Calu3 (cell line): ENCODE measurements at regions not wholly inside any gene's neighbourhood (a gene's known extent, or its start where the extent isn't known, plus 50 kb on each side); places are given as distances from the start of the nearest gene placed in this dataset.

Source experiments
- BruUV-seq: library from RNA; stranded (reverse); fragments of 400-500 nt; replicated peaks from 2 replicates; lab custom pipeline; 2021; lab: Mats Ljungman, UMichigan
- CTCF ChIA-PET: fragments of 300-600 bp; sonication (Branson Sonifier 250); formaldehyde crosslinking; loops from one replicate; lab custom pipeline; 2022; ENCODE audit warnings: antibody characterized with exemption; lab: Charles Lee
- DNase-seq: peaks from one replicate; pipeline ENCODE4 v3.0.0; 2022
- H3K27ac Mint-ChIP-seq: one replicate; pipeline ENCODE4 v1.8.0; 2022; ENCODE audit warnings: mixed read lengths; ENCODE audit not compliant: unreplicated experiment
- H3K27me3 Mint-ChIP-seq: one replicate; pipeline ENCODE4 v1.8.0; 2022; ENCODE audit warnings: mixed read lengths; ENCODE audit not compliant: unreplicated experiment
- H3K36me3 Mint-ChIP-seq: one replicate; pipeline ENCODE4 v1.8.0; 2022; ENCODE audit warnings: mild to moderate bottlenecking, moderate library complexity, mixed read lengths; ENCODE audit not compliant: insufficient read depth, unreplicated experiment
- H3K4me1 Mint-ChIP-seq: one replicate; pipeline ENCODE4 v1.8.0; 2022; ENCODE audit warnings: mild to moderate bottlenecking, low read depth, mixed read lengths; ENCODE audit not compliant: unreplicated experiment
- H3K4me3 Mint-ChIP-seq: one replicate; pipeline ENCODE4 v1.8.0; 2022; ENCODE audit warnings: mild to moderate bottlenecking, low read depth, moderate library complexity, mixed read lengths; ENCODE audit not compliant: unreplicated experiment
- H3K9me3 Mint-ChIP-seq: one replicate; pipeline ENCODE4 v1.8.0; 2022; ENCODE audit warnings: low read depth, mixed read lengths; ENCODE audit not compliant: unreplicated experiment
- intact Hi-C: fragments of 100-400 bp; cut with micrococcal nuclease; formaldehyde crosslinking; loops from one replicate; pipeline ENCODE4 v1.10.0; 2022; ENCODE audit not compliant: unreplicated experiment
- TF ChIP-seq, protein P1 (sequence below): fragments of 200-600 bp; IDR thresholded peaks from one replicate; pipeline ENCODE4 v1.8.0; 2022; ENCODE audit warnings: antibody characterized with exemption; ENCODE audit not compliant: unreplicated experiment

DNA sequence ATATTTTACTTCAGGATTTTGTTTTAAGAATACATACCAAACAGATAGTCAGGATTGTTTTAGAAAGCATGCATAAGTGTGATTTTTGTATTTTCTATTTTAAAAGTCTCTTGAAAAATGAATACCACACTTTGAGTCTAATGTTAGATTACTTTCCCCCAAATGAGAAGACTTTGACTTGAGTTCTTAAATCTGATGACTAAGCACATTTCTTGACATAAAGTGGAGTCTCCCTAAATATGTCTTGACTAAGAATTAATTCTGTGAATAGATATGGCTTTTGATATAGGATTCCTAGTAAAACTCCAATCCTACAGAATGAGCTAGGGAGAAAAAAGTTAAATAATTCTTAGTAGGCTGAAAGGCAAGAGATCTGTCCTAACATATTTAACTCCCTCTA lies 624.2 kb upstream of the SPRY2 start:
- Mint-ChIP-seq H3K27ac (no peak overlapping the region), H3K4me3 (no peak overlapping the region), H3K9me3 (no peaks in the 10 kb centered on the region), H3K4me1 (no peaks in the 10 kb centered on the region), H3K27me3 (no peaks in the 10 kb centered on the region), H3K36me3 (no peaks in the 10 kb centered on the region)
- CTCF ChIA-PET, result no interaction called here
- BruUV-seq, result no TSS peak
- TF ChIP-seq, protein P1, sequence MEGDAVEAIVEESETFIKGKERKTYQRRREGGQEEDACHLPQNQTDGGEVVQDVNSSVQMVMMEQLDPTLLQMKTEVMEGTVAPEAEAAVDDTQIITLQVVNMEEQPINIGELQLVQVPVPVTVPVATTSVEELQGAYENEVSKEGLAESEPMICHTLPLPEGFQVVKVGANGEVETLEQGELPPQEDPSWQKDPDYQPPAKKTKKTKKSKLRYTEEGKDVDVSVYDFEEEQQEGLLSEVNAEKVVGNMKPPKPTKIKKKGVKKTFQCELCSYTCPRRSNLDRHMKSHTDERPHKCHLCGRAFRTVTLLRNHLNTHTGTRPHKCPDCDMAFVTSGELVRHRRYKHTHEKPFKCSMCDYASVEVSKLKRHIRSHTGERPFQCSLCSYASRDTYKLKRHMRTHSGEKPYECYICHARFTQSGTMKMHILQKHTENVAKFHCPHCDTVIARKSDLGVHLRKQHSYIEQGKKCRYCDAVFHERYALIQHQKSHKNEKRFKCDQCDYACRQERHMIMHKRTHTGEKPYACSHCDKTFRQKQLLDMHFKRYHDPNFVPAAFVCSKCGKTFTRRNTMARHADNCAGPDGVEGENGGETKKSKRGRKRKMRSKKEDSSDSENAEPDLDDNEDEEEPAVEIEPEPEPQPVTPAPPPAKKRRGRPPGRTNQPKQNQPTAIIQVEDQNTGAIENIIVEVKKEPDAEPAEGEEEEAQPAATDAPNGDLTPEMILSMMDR, result no peak
- no peak for DNase-seq
- intact Hi-C loops, result no loop called here

DNA sequence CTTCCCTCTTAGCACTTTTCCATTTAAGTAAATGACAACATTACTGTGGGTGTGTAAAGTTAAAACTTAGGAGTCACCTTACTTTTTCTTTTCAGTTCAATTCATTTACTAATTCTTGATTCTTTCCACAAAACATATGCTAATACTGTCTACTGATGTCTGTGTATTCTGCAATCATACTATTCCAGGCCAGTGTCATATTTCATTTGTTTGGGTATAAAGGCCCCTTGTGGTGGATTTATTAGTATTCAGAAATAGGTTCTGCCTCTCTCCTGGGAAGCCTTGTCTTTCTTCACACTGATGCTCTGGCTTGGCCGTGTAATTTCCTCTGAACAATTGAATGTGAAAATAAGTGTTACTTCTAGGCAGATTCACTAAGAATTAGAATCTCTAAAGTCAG lies 621.9 kb upstream of the SPRY2 start:
- intact Hi-C loops, result no loop called here
- Mint-ChIP-seq H3K4me1 (no peaks in the 10 kb centered on the region), H3K27me3 (no peaks in the 10 kb centered on the region), H3K4me3 (no peak overlapping the region), H3K36me3 (no peaks in the 10 kb centered on the region), H3K27ac (no peak overlapping the region), H3K9me3 (no peaks in the 10 kb centered on the region)
- CTCF ChIA-PET, result no interaction called here
- BruUV-seq, result no TSS peak
- no peak for DNase-seq
- TF ChIP-seq, protein P1, result no peak

DNA sequence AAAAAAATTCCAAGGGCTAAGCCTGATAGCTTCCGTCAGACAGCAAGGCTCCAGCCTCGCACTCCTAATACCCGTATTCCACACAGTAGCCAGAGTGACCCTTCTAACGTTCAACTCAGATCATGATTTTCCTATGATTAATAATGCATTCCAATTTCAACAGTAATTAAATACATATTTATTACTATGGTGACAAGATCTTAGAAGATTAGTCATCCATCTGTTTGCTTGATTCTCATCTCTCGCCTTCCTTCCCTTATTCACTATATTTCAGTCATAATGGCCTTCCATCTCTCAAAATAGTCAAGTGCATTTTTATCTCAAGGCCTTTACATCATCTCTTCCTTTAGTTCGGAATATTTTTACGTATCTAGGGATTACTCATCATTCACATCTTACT lies 621.2 kb upstream of the SPRY2 start:
- no TSS peak for BruUV-seq
- no peak overlapping the region for H3K4me3 Mint-ChIP-seq
- no peaks in the 10 kb centered on the region for H3K27me3 Mint-ChIP-seq
- no peak for DNase-seq
- TF ChIP-seq, protein P1, result no peak
- no peaks in the 10 kb centered on the region for H3K4me1 Mint-ChIP-seq
- CTCF ChIA-PET, result no interaction called here
- no peak overlapping the region for H3K27ac Mint-ChIP-seq
- no peaks in the 10 kb centered on the region for H3K9me3 Mint-ChIP-seq
- H3K36me3 Mint-ChIP-seq, result no peaks in the 10 kb centered on the region
- intact Hi-C loops, result no loop called here

DNA sequence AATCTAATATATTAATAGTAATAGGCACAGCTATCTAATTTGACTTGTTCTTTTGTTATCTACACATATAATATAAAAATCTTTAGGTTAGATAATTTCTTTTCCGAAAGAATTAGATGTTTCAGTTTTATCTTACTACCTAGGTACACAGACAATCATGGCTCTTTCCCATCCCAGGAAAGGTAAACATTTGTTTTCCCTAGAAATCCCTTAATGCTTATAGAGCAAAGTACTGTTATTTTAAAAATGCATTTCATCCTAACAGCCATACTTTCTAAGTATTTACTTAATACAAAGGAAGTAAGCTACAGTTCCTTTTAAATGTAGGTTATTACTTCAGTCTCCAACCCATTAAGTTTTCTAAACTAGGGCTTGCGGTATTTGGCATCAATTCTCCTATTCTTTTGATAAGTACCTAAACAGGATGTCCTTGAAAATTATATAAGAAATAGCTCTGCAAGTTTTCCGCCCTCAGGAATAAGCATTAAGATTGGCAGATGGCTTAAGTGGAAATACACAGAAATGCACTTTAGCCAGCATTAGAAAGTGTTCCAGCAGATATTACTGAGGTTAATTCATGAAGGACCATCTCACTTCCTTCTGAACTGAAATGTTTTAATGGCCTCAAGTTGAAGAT lies 616.2 kb upstream of the SPRY2 start:
- BruUV-seq, result no TSS peak
- H3K4me3 Mint-ChIP-seq, result no peak overlapping the region
- intact Hi-C loops, result no loop called here
- CTCF ChIA-PET, result no interaction called here
- TF ChIP-seq, protein P1, result no peak
- H3K27ac Mint-ChIP-seq, result no peak overlapping the region
- H3K36me3 Mint-ChIP-seq, result no peaks in the 10 kb centered on the region
- no peaks in the 10 kb centered on the region for H3K9me3 Mint-ChIP-seq
- H3K27me3 Mint-ChIP-seq, result no peaks in the 10 kb centered on the region
- no peaks in the 10 kb centered on the region for H3K4me1 Mint-ChIP-seq
- no peak for DNase-seq
